Gastrocnemius medialis (tissue), 4 donors: ENCODE measurements at regions not wholly inside any gene's neighbourhood (a gene's known extent, or its start where the extent isn't known, plus 50 kb on each side); places are given as distances from the start of the nearest gene placed in this dataset.

Source experiments
- CTCF ChIP-seq, 5 experiments: fragments of 450-650 bp in 3 of 5; fragments of 200-600 bp in 2 of 5; sonication (generic) in 2 of 5; IDR thresholded peaks in 4 of 5; conservative IDR thresholded peaks in 1 of 5; 1 replicate in 4 of 5; 2 replicates in 1 of 5; pipeline ENCODE4 v1.5.1; 2016 to 2019; ENCODE audit warnings: antibody characterized with exemption in 5 of 5, mild to moderate bottlenecking in 3 of 5, moderate library complexity in 3 of 5
- POLR2A ChIP-seq, 2 donors: fragments of 450-650 bp; IDR thresholded peaks; one replicate each; pipeline ENCODE4 v1.6.1; 2017; ENCODE audit warnings: antibody characterized with exemption in 2 of 2, mild to moderate bottlenecking in 2 of 2, moderate library complexity in 2 of 2

DNA sequence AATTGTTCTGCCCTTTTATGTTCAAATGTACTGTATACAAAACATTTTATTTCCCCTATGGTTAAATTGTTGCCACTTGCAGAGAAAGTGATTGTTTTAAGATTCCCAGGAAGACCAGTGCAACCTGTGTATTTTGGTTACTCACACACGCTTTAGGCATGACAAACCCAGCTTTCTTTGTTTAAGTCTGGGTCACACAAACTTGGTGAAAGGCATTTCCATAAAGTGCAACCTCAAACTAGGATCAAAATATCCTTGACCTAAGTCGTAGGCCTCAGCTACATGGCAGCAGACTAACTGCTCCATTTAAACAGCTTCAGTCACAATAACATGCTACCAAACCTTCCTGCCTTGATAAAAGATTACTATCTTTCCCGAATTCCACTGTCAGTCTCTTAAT lies 639.0 kb upstream of the PRR20A start:
- no peak for TF ChIP-seq POLR2A (IDR thresholded peaks at IDR 0.05)
- no peak for TF ChIP-seq CTCF (IDR thresholded peaks at IDR 0.05 in 4 of 5, conservative IDR thresholded peaks at IDR 0.05 in 1 of 5)
